Epidermal melanocyte (primary cell): ENCODE measurements at regions not wholly inside any gene's neighbourhood (a gene's known extent, or its start where the extent isn't known, plus 50 kb on each side); places are given as distances from the start of the nearest gene placed in this dataset.

Experiments
- DNase-seq: peaks from one replicate; pipeline ENCODE4 v3.0.0; 2011; ENCODE audit warnings: low spot score; ENCODE audit not compliant: insufficient read length

DNA sequence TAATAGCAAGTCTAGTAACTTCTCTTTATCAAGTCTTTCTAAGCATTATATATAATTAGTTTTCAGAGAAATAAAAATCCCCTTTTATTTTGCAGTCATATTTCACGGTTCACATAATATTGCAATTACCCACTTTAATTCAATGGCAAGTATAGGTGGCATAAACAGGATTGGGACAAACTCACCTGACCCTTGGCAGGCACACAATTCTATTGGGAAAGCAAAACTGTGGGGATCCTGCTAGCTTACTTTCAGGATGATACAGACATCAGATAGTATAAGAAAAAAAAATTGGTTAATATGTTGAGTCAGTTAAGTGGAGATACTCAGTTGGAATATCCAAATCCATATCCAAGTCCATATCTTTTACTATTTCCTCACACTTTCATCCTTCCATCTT is 294.8 kb downstream of the SNX13 start:
- DNase-seq, result no peak

DNA sequence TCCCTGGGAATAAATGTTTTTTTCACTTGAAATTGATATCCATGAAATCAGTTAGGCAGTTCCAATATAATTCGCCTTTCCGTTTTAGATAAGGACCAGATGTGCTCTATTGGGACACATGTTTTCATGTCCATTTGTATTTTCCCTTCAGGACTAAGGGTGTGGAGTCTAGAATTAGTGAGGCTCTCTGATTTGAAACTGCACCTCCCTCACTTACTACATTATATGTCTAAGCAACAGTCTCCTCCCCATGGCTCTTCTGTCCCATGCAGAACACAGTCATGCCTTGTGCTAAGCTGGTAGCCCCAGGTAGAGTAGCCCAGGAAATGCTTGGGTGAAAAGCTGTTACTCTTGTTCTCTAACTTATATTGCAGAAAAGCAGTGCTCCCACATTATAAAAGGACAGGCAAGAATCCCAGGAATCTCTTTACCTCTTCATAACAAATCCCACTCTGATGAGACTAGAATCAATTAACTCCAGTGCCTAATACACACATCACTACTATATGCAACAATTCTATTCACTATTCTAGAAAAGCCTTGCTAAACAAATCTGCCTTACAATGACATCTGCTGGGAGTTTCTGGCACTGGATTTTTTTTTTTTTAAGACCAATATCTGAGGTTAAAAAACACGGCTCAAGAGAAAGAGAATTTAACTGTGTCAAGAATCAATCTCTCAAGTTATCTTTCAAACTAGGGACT is 293.9 kb downstream of the SNX13 start:
- DNase-seq, result no peak

DNA sequence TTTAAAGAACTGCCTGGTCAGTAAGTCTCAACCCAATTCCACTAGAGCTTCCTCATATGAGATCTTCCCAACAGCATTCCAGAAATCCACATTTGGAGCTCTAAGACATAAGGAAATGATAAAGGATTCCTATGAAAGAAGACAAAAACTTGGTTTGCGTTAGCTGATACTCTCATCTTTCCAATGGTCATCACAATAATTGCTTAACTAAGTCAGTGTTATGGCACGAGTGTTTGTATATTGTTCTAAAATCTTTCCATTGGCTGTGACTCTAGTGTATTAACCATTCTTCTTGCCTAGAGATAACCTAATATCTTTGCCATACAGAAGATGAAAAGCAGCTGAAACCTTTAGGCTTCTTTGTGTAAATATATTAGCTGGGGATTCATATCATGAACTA is 289.0 kb downstream of the SNX13 start:
- no peak for DNase-seq

- no peak for DNase-seq
These were observed 288.4 kb downstream of the SNX13 start for GRCh38 chr7:17651863-17652385.

DNA sequence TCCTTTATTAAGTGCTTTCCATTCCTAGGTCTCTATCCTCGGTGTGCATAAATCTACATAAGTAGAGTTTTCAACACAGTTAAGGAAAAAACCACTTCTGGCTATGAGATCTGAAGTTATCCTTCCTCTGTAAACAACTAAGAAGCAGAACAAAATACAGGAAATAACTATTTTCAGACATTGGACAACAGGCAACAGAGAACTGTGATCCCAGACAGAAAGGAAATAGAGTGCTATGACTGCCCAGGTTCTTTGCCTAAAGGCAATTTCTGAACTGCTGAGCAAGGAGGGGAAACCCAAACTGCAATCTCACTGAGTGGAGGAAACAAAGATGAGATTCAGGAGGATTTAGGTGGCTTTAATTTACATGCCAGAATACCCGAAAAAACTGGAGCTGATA is 285.4 kb downstream of the SNX13 start:
- no peak for DNase-seq

GRCh38 chr7:17659126-17659525 is 281.2 kb downstream of the SNX13 start:
- no peak for DNase-seq

- no peak for DNase-seq
These were observed 280.2 kb downstream of the SNX13 start for GRCh38 chr7:17660116-17660515.

- DNase-seq, result no peak
These were observed 278.2 kb downstream of the SNX13 start for GRCh38 chr7:17661982-17662585.

DNA sequence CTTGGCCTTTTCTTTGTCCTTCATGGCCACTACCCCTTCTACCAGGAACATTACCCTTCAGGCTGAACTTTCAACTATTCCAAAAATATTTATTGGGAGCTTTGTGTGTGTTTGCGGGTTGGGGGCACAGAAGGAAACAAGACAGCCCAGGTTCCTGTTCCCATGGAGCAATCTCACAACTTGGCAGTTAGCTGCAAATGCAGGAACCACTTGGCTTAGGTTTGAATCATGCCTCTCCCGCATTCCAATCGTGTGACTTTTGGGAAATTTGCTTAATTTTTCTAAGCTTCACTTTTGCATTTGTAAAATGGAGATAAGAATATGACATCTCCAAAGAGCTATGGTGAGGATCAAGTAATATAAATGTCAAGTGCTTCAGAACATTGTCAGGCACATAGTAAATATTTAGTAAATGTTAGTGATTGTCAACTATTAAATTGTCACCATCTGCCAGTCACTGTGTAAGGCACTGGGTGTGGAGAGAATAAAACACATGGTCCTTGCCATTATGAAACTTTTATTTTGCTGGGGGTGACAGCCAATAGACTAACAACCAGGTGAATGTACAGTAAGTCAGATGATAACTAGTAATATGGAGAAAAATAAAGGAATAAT is 277.1 kb downstream of the SNX13 start:
- DNase-seq, result no peak

DNA sequence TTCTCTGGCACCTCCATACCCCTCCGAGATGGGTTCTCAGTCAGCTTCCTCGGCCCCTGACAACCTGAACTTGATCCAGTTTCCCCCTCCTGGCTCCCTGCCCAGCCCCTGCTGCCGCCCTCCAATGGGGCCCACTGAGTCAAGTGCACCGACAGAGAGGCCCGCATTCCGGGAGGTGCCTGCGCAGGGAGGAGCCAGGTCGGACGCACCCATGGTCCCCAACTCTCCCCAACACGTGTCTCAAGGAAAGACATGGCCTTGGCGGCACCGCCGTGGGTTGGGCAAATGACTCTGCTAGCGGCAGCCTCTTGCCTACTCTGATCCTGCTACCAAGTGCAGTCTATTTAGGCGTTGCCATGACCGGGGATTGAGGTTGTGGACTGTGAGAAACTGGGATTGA is 275.3 kb downstream of the SNX13 start:
- DNase-seq, result no peak

DNA sequence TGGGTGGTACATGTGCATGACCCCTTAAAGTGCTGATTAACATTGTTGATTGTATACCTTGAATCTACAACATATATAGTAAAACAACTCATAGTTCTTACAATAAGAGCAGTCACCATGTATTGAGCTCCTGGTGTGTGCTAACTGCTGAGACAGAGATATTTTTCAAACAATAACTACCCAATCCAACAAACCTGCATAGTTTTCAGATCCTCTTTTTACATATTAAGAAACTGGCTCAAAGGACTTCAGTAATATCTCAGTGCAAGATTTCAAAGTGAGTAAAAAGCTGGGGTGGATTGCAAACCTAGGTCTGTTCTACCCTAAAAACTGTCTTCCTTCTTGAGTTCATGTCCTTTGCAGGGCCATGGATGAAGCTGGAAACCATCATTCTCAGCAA is 272.2 kb downstream of the SNX13 start:
- DNase-seq, result no peak

DNA sequence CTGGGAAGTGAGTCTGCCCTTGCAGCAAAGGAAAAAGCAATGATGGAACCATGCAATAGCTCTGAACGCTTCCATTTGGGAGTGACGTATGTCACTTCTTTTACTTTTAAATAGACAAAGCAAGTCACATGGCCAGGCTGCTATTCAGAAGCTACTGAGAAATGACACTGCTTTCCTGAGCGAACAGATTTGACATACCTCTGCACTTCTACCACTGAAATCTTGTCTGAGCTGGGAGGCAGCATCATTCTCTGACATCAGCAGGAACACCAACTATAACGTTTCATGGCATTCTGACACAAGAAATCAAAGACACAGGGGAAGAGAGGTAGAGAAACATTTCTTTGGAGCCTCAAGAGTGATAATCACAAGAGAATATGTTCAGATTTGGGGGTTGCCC is 271.1 kb downstream of the SNX13 start:
- no peak for DNase-seq

DNA sequence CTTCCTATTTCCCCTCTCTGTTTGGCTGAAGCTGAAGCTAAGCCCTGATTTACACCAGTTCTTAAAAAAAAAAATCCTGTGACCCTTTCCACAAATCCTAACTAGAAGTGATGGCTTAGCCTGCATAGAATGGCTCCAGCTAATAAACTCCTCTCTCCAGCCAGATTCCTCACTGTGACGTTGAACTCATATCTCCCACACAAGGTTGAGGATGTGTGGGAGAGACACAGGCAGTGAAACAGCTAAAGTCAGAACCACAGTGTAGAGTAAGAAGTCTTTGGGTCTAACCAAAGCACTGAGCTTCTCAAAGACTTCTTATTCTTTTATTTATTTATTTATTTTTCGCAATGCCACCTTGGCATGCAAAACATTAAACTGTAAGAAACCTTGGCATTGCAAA is 268.3 kb downstream of the SNX13 start:
- DNase-seq, result no peak

DNA sequence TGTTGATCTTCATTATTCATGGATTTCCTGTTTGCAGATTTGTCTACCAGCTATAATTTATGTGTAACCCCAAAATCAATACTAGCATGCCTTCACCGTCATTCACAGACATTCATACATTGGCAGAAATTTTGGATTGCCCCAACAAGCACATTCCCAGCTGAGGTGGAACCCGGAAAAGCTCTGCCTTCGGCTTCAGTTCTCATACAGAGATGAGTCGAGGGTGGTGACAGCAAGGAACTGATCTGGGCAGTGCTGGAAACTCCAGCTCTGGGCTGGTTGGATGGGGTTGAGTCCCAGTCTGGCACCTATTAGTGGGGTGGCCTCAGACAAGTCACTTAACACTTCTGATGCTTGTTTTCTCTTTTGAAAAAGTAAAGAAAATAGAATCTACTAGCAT is 267.5 kb downstream of the SNX13 start:
- no peak for DNase-seq

GRCh38 chr7:17674166-17674942 is 265.9 kb downstream of the SNX13 start:
- DNase-seq, result peak; percentile 36

- DNase-seq, result no peak
These were observed 265.2 kb downstream of the SNX13 start for GRCh38 chr7:17674943-17675608.

GRCh38 chr7:17677408-17677807 is 262.9 kb downstream of the SNX13 start:
- no peak for DNase-seq

- DNase-seq, result no peak
These were observed 261.4 kb downstream of the SNX13 start for GRCh38 chr7:17678896-17679295.

DNA sequence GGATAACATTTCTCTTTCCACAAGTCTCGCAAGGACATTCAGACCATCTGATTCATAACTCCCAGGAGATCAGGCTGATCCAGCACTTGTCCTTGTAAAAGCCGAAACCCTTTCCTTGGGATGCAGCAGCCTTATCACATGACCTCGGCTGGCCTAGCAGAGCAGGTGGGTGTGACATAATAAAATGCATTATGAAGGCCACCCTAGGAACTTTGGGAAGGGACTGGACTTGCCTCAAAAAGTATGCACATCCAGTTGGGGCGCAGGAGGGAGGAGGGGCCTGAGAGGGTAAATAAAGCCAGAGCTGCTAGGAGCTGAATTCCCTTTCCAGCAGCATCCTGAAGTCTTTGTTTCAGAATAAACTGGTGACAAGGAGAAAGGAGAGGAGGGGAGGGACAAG is 260.8 kb downstream of the SNX13 start:
- no peak for DNase-seq

- DNase-seq, result no peak
These were observed 260.3 kb downstream of the SNX13 start for GRCh38 chr7:17680026-17680425.

GRCh38 chr7:17680943-17681351 is 259.3 kb downstream of the SNX13 start:
- DNase-seq, result no peak
